Kidney (tissue), 13 donors: ENCODE measurements at regions not wholly inside any gene's neighbourhood (a gene's known extent, or its start where the extent isn't known, plus 50 kb on each side); places are given as distances from the start of the nearest gene placed in this dataset.
A peak's percentile ranks its signal among the peaks of the same experiment; 100 is the strongest.

Experiments
- DNase-seq, 5 donors: peaks; one replicate each; pipeline ENCODE4 v3.0.0-alpha.2; 2013 to 2020
- FAIRE-seq: peaks from 2 replicates; lab custom pipeline; 2012; peaks lifted over from hg19 to GRCh38; lab: Jason Lieb, UNC
- H3K27ac ChIP-seq, 2 donors: one replicate each; pipeline ENCODE4 v1.7.0; 2013; ENCODE audit warnings: low read depth in 2 of 2, low read length in 2 of 2, inconsistent platforms in 1 of 2
- H3K27me3 ChIP-seq: one replicate; pipeline ENCODE4 v1.7.1; 2013; ENCODE audit warnings: low read length, inconsistent platforms; ENCODE audit not compliant: control insufficient read depth, insufficient read depth
- H3K36me3 ChIP-seq, 3 donors: one replicate each; pipeline versions ENCODE4 v1.7.0 to v1.7.1; 2013; ENCODE audit warnings: low read length in 3 of 3, control low read depth in 1 of 3, inconsistent platforms in 1 of 3; ENCODE audit not compliant: insufficient read depth in 3 of 3, control insufficient read depth in 2 of 3
- H3K4me1 ChIP-seq, 3 donors: one replicate each; pipeline versions ENCODE4 v1.7.0 to v1.7.1; 2013; ENCODE audit warnings: low read length in 3 of 3, inconsistent platforms in 1 of 3, low read depth in 1 of 3; ENCODE audit not compliant: control insufficient read depth in 2 of 3, insufficient read depth in 2 of 3
- H3K4me3 ChIP-seq, 3 donors: one replicate each; pipeline versions ENCODE4 v1.7.0 to v1.8.1; 2013; ENCODE audit warnings: low read length in 3 of 3, control low read depth in 1 of 3, inconsistent platforms in 1 of 3
- H3K9ac ChIP-seq, 3 donors: one replicate each; pipeline versions ENCODE4 v1.7.0 to v1.7.1; 2013; ENCODE audit warnings: low read length in 3 of 3, control low read depth in 1 of 3, inconsistent platforms in 1 of 3
- H3K9me3 ChIP-seq, 3 donors: one replicate each; pipeline versions ENCODE4 v1.7.0 to v1.7.1; 2013; ENCODE audit warnings: low read length in 3 of 3, control low read depth in 1 of 3, inconsistent platforms in 1 of 3; ENCODE audit not compliant: control insufficient read depth in 2 of 3, insufficient read depth in 1 of 3
- CTCF ChIP-seq: IDR thresholded peaks from 3 replicates; pipeline ENCODE4 v1.5.1; 2012; ENCODE audit warnings: mild to moderate bottlenecking, moderate library complexity, borderline replicate concordance; ENCODE audit not compliant: insufficient read depth; ENCODE audit errors: extremely low read depth
- intact Hi-C: fragments of 100-400 bp; cut with DNase I; formaldehyde crosslinking; loops from one replicate; pipeline ENCODE4 v1.11.1; 2022
- donor health status: control.
- donor health status: control.
- donor health status: control.
- donor health status: control.
- donor health status: control.
- donor health status: DM: yes; HTN: yes; CAD: no.
- donor health status: Normal renal cell carcinoma (clear cell type).

DNA sequence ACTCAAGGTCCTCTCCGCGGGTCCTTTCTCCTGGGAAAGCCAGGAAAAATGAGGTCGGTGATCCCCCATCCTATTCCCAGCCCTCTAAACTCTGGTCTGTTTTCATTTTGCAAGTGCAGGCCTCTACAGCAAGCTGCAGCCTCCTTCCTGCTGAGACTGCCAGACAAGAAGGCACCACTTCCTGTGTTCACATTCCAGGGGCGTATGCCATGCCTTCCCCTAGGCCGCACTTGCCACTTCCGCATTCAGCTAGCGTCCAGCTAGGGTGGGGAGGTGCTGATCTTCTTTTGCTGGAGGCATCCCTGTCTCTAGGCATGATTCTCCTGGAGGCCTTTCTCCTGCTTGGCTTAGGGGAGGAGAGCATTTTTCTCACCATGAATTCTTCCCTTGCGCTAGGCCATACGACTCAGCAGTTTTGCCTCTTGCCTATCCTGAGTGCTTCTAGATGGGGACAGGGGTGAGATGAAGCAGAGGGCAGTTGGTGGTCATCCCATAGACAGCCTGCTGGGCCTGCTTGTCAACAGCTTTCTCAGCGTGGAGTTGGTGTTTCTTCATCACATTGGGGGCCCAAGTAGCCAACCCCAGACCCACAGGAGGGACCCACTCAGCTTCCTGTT is 328.9 kb downstream of the RPS24 start:
- Histone ChIP-seq H3K9ac (no peak overlapping the region), H3K27ac (no peak overlapping the region), H3K27me3 (no peaks in the 10 kb centered on the region), H3K4me1 (peaks cover 0 to 3% (median 0%) of the 10 kb centered on the region in 3 donors), H3K4me3 (no peak overlapping the region), H3K36me3 (no peaks in the 10 kb centered on the region), H3K9me3 (no peaks in the 10 kb centered on the region)
- TF ChIP-seq CTCF: no peak
- intact Hi-C loops: no loop called here
- no peak for FAIRE-seq
- DNase-seq: peak in 1 of 5 donors; percentile 38

- intact Hi-C loops: no loop called here
- H3K36me3 ChIP-seq: no peaks in the 10 kb centered on the region
- no peak overlapping the region for H3K4me3 ChIP-seq
- no peak overlapping the region for H3K9ac ChIP-seq
- H3K27me3 ChIP-seq: no peaks in the 10 kb centered on the region
- FAIRE-seq (no peak), DNase-seq (no peak)
- H3K9me3 ChIP-seq: no peaks in the 10 kb centered on the region
- peaks cover 0 to 3% (median 0%) of the 10 kb centered on the region in 3 donors for H3K4me1 ChIP-seq
- H3K27ac ChIP-seq: no peak overlapping the region
- no peak for TF ChIP-seq CTCF
Observed at GRCh38 chr10:78363190-78363589, 329.5 kb downstream of the RPS24 start.

GRCh38 chr10:78365694-78366093 is 332.0 kb downstream of the RPS24 start:
- Histone ChIP-seq H3K36me3 (no peaks in the 10 kb centered on the region), H3K9me3 (no peaks in the 10 kb centered on the region), H3K4me3 (no peak overlapping the region), H3K27me3 (no peaks in the 10 kb centered on the region), H3K27ac (no peak overlapping the region), H3K4me1 (peaks cover 0 to 3% (median 0%) of the 10 kb centered on the region in 3 donors), H3K9ac (no peak overlapping the region)
- DNase-seq (peak in 4 of 5 donors; percentile 80 to 95 (median 88)), FAIRE-seq (no peak)
- intact Hi-C loops: no loop called here
- no peak for TF ChIP-seq CTCF
